GM18498 (cell line): ENCODE measurements at regions not wholly inside any gene's neighbourhood (a gene's known extent, or its start where the extent isn't known, plus 50 kb on each side); places are given as distances from the start of the nearest gene placed in this dataset.
"Not testable (repeated sequence)": the region's sequence is repeated elsewhere in the genome, so short reads cannot be mapped to it uniquely, and the experiment has no call there.

Experiments
- ATAC-seq: cut with Tn5 transposase; IDR thresholded peaks from one replicate; pipeline ENCODE4 v1.9.1; 2021; ENCODE audit warnings: mild to moderate bottlenecking, moderate library complexity; ENCODE audit not compliant: unreplicated experiment

DNA sequence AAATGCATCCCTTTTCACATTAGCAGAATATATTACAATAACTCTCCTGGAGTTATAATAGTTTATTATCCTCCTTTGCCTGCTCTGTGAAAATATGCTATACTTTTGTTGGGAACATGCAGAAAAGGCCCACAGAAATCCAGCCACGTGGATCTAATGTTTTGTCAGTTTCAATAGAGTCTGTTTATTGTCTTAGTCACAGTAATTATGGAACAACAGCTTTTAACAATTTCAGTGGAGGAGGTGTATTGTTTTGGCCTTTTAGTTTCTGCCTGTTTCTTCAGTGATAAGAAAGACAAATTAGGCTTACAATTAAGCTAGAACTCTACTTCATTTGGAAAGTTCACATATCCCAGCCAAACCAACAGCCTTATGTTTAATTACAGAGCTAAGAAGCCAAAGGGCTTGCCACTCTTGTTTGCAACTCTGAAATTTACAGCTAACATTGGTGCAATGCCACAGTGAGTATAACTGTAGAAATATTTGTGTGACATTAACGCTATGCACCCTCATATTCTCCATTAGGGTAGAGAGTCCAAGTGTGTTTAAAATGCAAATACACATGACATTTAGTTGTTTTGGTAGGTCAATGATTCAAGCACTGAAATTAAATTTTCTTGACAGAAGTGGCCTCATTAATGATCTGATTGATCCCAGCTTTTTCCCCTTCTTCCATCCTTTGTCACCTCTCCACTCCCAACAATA, 175.8 kb downstream of the USP46 start:
- ATAC-seq, result no peak

DNA sequence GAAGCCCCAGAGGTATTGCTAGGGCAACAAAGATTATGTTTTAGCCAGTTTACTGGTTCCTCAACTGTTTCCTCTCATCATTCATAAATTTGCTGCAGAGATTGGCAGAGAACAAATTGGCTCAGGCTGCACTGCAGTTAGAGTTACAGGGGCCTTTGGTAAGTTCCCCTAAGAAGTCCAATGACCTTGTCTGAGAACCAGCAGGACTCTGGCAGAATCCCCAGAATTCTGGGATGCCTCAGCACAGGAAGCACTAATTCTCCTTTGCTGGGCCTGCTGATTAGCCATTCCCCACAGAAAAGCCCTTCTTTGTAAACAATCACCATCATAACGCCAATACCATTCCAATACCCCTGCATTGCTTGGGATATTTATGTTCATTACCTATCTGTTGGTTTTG, 151.3 kb downstream of the USP46 start:
- no peak for ATAC-seq

DNA sequence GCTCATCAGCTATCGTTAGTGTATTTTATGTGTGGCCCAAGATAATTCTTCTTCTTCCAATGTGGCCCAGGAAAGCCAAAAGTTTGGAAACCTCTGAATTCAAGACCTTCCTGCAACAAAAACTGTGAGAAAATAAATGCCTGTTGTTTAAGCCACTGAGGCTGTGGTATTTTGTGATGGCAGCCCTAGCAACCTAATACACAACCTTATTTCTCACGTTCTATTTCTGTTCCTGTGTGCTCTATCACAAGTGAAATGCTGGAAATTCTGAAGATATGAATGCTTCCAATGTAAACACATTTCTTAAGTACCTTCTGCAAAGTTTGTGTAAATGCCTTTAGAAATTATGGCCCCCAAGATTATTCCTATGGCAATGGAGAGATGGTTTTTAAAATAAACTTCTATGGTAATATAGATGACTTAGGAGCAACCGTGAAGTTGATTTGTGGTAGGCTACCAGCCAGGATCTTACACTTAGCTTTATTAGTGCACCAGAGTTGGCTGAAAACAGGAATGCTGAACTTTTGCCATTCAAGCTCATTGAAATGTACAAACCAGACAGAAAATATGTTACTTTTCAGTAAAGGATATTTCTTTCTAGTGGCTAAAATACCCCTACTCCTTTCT, 148.0 kb downstream of the USP46 start:
- ATAC-seq, result no peak

- no peak for ATAC-seq
Observed at GRCh38 chr4:52511825-52512224, 147.3 kb downstream of the USP46 start.

GRCh38 chr4:52512291-52512690, 146.8 kb downstream of the USP46 start:
- ATAC-seq, result no peak

- ATAC-seq, result not testable (repeated sequence)
Observed at GRCh38 chr4:52522093-52522492, 137.0 kb downstream of the USP46 start.

DNA sequence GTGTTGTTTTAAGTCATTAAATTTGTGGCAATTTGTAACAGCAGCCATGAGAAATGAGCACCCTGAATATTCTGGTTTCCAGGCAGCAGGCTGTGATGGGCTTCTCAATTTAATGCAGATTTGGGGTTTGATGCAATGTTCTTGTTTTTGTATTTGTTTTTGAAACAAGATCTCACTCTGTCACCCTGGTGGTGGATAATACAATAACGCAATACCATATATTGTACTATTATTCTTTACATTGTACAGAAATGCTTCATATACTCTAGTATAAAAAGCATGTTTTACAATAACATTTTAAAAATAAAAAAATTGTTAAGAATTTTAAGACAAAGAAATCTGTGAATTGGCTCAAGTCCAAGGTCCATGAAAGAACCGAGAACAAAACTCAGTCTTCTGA, 129.1 kb downstream of the USP46 start:
- no peak for ATAC-seq

DNA sequence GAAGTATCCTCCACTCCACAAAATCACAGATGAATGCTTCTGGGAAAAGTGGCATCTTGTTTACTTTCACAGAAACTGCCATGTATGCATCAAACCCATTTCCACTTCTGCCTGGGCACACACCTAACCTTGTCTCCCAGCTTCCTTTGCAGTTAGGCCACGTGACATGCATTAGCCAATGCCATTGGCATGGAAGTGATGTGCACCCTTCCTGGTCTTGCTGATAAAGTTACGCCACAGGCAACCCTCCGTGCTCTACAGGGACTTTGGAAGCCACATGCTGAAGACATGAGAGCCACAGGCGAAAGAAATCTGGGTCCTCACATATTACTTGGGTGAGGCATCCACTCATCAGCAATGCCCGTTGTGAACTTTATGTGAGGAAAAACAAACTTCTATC, 123.3 kb downstream of the USP46 start:
- ATAC-seq, result no peak
